HL-60 (cell line): ENCODE measurements at regions not wholly inside any gene's neighbourhood (a gene's known extent, or its start where the extent isn't known, plus 50 kb on each side); places are given as distances from the start of the nearest gene placed in this dataset.

Source experiments
- DNase-seq, 2 experiments: peaks; one replicate each; pipeline ENCODE4 v3.0.0-alpha.2; 2010 to 2020; ENCODE audit warnings: low read depth in 1 of 2, low spot score in 1 of 2
- H3K27ac ChIP-seq: fragments of 250-450 bp; sonication (Bioruptor Pico); replicated peaks from 2 replicates; pipeline ENCODE4 v1.5.1; 2020; ENCODE audit warnings: mild to moderate bottlenecking, moderate library complexity
- H3K27me3 ChIP-seq: fragments of 250-450 bp; sonication (Bioruptor Pico); 2 replicates; pipeline ENCODE4 v1.5.1; 2021; ENCODE audit warnings: mild to moderate bottlenecking, moderate library complexity; ENCODE audit not compliant: insufficient read depth, poor library complexity, severe bottlenecking
- H3K4me3 ChIP-seq: replicated peaks from 2 replicates; pipeline ENCODE4 v1.5.1; 2011; ENCODE audit warnings: mild to moderate bottlenecking, control low read depth, low read length; ENCODE audit not compliant: insufficient read depth
- GABPA ChIP-seq: IDR thresholded peaks from 2 replicates; pipeline ENCODE4 v1.6.1; 2012; ENCODE audit warnings: low read depth
- POLR2AphosphoS5 ChIP-seq: IDR thresholded peaks from 2 replicates; pipeline ENCODE4 v1.6.1; 2012; ENCODE audit warnings: low read depth
- SPI1 ChIP-seq: IDR thresholded peaks from 2 replicates; pipeline ENCODE4 v1.6.1; 2012; ENCODE audit warnings: low read depth, mild to moderate bottlenecking, borderline replicate concordance
- TF ChIP-seq, protein P1 (sequence below): IDR thresholded peaks from 2 replicates; pipeline ENCODE4 v1.6.1; 2012; ENCODE audit warnings: low read depth; ENCODE audit not compliant: insufficient replicate concordance
- TF ChIP-seq, protein P2 (sequence below): IDR thresholded peaks from one replicate; pipeline ENCODE4 v1.5.1; 2011; ENCODE audit warnings: low read length, control low read depth, inconsistent platforms; ENCODE audit not compliant: insufficient read depth

DNA sequence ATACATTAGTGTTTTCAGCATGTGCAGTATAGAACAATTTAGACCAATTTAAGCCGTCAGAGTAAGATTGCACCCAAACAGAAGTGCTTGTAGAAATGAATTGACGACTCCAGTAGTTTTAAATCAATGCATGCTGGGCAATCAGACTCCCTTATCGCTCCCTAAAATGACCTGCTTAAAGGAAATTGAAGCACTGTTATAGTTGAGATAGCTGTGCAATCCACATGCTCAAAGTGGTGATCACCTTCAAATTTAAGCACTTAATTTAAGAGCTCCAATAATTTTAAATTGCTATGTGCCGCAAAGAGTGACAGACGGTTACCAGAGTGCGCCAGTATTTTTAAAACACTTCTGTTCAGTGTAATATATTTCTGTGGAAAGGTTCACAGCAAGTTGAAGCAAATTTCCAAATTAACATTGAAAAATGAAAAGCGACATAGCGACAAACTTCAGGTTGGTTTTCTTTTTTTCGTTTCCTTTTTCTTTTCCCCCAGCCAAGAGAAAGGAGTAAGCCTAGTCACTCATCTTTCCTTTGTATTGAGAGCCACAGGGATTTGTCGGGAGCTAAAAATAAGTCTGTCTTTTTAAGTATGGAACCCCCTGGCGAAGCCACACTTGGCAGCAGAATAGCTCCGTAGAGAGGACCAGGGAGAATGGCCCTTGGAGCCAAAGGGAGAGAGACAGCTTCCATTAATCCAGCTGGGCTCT is 436.4 kb upstream of the RBMS3 start:
- no peak for DNase-seq
- no peak overlapping the region for H3K27ac ChIP-seq

DNA sequence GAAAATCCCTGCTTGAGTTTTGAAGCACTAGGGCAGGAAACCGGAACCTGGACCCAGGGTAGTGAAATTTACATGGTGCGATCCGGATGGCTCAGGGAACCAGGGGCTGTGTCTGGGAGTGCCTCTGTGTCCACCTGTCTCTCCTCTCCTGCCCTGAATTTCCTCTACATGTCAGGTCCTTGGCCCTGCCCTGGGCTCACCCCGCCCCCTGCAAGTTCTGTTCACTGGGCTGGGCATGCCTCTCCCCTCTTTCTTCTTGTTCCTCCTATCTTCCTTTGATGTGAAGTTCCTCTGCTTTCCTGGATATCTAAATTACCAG is 435.9 kb upstream of the RBMS3 start:
- no peak for TF ChIP-seq SPI1
- Histone ChIP-seq H3K27ac (no peak overlapping the region), H3K4me3 (no peak overlapping the region), H3K27me3 (no peaks in the 10 kb centered on the region)
- DNase-seq = no peak

More for the DNA sequence above, 436.4 kb upstream of the RBMS3 start:
- TF ChIP-seq, protein P1, sequence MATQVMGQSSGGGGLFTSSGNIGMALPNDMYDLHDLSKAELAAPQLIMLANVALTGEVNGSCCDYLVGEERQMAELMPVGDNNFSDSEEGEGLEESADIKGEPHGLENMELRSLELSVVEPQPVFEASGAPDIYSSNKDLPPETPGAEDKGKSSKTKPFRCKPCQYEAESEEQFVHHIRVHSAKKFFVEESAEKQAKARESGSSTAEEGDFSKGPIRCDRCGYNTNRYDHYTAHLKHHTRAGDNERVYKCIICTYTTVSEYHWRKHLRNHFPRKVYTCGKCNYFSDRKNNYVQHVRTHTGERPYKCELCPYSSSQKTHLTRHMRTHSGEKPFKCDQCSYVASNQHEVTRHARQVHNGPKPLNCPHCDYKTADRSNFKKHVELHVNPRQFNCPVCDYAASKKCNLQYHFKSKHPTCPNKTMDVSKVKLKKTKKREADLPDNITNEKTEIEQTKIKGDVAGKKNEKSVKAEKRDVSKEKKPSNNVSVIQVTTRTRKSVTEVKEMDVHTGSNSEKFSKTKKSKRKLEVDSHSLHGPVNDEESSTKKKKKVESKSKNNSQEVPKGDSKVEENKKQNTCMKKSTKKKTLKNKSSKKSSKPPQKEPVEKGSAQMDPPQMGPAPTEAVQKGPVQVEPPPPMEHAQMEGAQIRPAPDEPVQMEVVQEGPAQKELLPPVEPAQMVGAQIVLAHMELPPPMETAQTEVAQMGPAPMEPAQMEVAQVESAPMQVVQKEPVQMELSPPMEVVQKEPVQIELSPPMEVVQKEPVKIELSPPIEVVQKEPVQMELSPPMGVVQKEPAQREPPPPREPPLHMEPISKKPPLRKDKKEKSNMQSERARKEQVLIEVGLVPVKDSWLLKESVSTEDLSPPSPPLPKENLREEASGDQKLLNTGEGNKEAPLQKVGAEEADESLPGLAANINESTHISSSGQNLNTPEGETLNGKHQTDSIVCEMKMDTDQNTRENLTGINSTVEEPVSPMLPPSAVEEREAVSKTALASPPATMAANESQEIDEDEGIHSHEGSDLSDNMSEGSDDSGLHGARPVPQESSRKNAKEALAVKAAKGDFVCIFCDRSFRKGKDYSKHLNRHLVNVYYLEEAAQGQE = no peak
- no peak for TF ChIP-seq GABPA
- no peak for TF ChIP-seq POLR2AphosphoS5
- no peak for TF ChIP-seq SPI1
- TF ChIP-seq, protein P2, sequence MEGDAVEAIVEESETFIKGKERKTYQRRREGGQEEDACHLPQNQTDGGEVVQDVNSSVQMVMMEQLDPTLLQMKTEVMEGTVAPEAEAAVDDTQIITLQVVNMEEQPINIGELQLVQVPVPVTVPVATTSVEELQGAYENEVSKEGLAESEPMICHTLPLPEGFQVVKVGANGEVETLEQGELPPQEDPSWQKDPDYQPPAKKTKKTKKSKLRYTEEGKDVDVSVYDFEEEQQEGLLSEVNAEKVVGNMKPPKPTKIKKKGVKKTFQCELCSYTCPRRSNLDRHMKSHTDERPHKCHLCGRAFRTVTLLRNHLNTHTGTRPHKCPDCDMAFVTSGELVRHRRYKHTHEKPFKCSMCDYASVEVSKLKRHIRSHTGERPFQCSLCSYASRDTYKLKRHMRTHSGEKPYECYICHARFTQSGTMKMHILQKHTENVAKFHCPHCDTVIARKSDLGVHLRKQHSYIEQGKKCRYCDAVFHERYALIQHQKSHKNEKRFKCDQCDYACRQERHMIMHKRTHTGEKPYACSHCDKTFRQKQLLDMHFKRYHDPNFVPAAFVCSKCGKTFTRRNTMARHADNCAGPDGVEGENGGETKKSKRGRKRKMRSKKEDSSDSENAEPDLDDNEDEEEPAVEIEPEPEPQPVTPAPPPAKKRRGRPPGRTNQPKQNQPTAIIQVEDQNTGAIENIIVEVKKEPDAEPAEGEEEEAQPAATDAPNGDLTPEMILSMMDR = no peak
- Histone ChIP-seq H3K27me3 (no peaks in the 10 kb centered on the region), H3K4me3 (no peak overlapping the region)

DNA sequence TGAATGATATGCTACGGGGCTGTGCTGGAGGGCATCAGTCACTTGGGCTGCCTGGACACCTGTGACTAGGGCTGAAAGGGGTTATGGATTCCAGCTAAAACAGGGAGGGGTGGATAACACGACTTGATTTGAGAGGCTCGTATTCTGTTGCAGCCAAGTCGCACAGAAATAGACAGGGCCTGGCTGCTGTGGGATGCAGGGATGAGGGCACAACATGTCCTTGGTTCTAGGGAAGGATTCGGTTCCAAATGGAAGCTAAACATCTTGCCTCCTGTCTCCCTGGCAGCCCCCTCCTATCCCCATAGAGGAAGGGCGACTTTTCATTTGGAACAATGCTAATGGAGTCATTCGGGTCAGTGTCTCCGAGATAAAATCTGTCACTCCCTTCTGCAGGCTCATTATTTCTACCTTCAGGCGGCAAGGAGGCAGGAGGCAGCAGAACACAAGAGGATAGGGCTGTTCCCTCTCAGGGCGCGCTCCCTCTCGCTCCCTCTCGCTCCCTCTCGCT is 433.8 kb upstream of the RBMS3 start:
- DNase-seq = no peak
- no peak overlapping the region for H3K4me3 ChIP-seq
- TF ChIP-seq GABPA = no peak
- TF ChIP-seq, protein P2 = no peak
- no peak for TF ChIP-seq SPI1
- TF ChIP-seq, protein P1 = no peak
- TF ChIP-seq POLR2AphosphoS5 = no peak

DNA sequence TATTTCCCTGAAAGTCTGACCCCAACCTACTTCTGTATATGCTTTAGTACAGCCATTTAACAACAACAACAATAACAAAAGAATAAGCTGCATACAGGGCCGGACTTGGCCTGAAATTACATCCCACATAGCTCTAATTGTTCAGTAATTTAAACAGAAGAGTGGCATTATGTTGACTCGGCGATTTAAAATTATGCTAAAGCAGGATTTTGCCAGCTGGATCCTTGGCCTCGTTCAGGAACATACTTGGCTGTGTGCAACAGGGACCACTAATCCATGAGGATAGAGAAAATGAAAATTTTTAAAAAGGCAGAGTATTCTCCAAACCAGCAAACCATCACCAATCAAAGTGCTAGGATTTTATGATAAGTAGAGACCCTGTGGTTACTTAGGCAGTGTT is 433.1 kb upstream of the RBMS3 start:
- Histone ChIP-seq H3K27me3 (no peaks in the 10 kb centered on the region), H3K27ac (no peak overlapping the region), H3K4me3 (no peak overlapping the region)
- TF ChIP-seq SPI1 = no peak
- DNase-seq = no peak

More for the DNA sequence above, 433.8 kb upstream of the RBMS3 start:
- Histone ChIP-seq H3K27ac (no peak overlapping the region), H3K27me3 (no peaks in the 10 kb centered on the region)

DNA sequence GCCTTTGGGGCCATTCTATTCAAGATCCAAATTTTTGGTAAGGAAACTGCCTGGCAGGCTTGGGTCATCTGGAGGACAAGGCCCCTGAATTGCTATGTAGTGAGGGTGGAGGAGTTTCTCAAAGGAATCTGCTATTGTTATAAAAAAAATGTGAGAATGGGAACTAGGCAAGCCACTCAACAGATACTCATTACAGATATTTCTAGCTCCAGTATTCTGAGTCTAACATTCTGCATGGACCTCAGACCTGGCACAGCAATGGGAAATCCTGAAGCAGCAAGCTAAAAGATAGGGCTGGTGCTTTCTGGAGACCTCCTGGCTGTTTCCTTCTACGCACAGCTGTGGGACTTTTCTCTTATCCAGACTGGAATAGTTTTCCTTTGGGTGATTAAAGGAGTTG is 430.7 kb upstream of the RBMS3 start:
- no peak for DNase-seq
- H3K27ac ChIP-seq = no peak overlapping the region
- H3K4me3 ChIP-seq = no peak overlapping the region
- no peaks in the 10 kb centered on the region for H3K27me3 ChIP-seq
- TF ChIP-seq GABPA (no peak), POLR2AphosphoS5 (no peak), SPI1 (no peak)
- TF ChIP-seq, protein P1 = no peak
- TF ChIP-seq, protein P2 = no peak
